ENCODE measurements at regions not wholly inside any gene's neighbourhood (a gene's known extent, or its start where the extent isn't known, plus 50 kb on each side); places are given as distances from the start of the nearest gene placed in this dataset.

- BruUV-seq (replicated peaks) = no TSS peak
- Histone ChIP-seq H3K27me3 (ENCODE audit: control insufficient read depth in 1 of 2, insufficient read depth in 2 of 2, low read length in 2 of 2) (no peaks in the 10 kb centered on the region), H3K4me1 (ENCODE audit: insufficient read depth, low read length) (no peaks in the 10 kb centered on the region), H3K79me2 (ENCODE audit: insufficient read depth, low read length) (no peaks in the 10 kb centered on the region), H3K36me3 (replicated peaks in 1 of 2; ENCODE audit: control insufficient read depth in 1 of 2, insufficient read depth in 2 of 2, low read length in 2 of 2) (no peaks in the 10 kb centered on the region), H3K27ac (ENCODE audit: extremely low read length, insufficient read depth, low read length) (no peak overlapping the region), H2AFZ (ENCODE audit: low read length) (no peak overlapping the region), H4K20me1 (ENCODE audit: insufficient read depth, low read length) (no peaks in the 10 kb centered on the region), H3K9me3 (ENCODE audit: low read length) (no peaks in the 10 kb centered on the region), H3K4me3 (replicated peaks in 1 of 3; ENCODE audit: insufficient read depth in 1 of 3, low read depth in 2 of 3, low read length in 3 of 3) (no peak overlapping the region), H3K4me2 (ENCODE audit: low read depth, low read length) (no peak overlapping the region), H3K9ac (ENCODE audit: insufficient read depth, low read depth, low read length) (no peak overlapping the region)
- FAIRE-seq (peak; percentile 64), ATAC-seq (peak; percentile 84), DNase-seq (ENCODE audit: low spot score) (peak; percentile 15)
- TF ChIP-seq ATF7 (IDR thresholded peaks at IDR 0.05) (no peak), ATF7 (CRISPR knock-in tag; IDR thresholded peaks at IDR 0.05) (no peak), CTCF (CRISPR knock-in tag; IDR thresholded peaks at IDR 0.05) (peak; percentile 46), FOXA1 (IDR thresholded peaks at IDR 0.05) (no peak), FOXA1 (CRISPR knock-in tag; IDR thresholded peaks at IDR 0.05) (peak; percentile 32; the same call in 1 of the 2 replicates), SRY (CRISPR knock-in tag; IDR thresholded peaks at IDR 0.05) (no peak), HNF4A (CRISPR knock-in tag; IDR thresholded peaks at IDR 0.05) (0 out of 2 replicates have a peak, but pooled peaks have one; percentile 18), FOXA3 (CRISPR knock-in tag; IDR thresholded peaks at IDR 0.05) (0 out of 2 replicates have a peak, but pooled peaks have one; percentile 11), STAG1 (CRISPR knock-in tag; IDR thresholded peaks at IDR 0.05) (peak; percentile 49), SIX1 (CRISPR knock-in tag; IDR thresholded peaks at IDR 0.05; ENCODE audit: borderline replicate concordance) (no peak), ZSCAN21 (CRISPR knock-in tag; IDR thresholded peaks at IDR 0.05; ENCODE audit: borderline replicate concordance) (peak; percentile 88), ATF5 (CRISPR knock-in tag; IDR thresholded peaks at IDR 0.05; ENCODE audit: low read depth) (no peak), TCF7 (IDR thresholded peaks at IDR 0.05; ENCODE audit: low read depth) (no peak), CBFB (CRISPR knock-in tag; IDR thresholded peaks at IDR 0.05) (no peak)
- WGBS (ENCODE audit: low lambda C conversion rate) = 39% methylated on average over 4 of the region's 4 CpGs
- intact Hi-C loops (cut with micrococcal nuclease; ENCODE audit: unreplicated experiment) (no loop called here), in situ Hi-C loops (cut with HindIII; ENCODE audit: extremely low pct_ligation_motif_present, low pct_unique_long_range_greater_than_20kb) (no loop called here)
- CTCF ChIA-PET (ENCODE audit: low intra/inter-chr PET ratio, low total read pairs) = interaction anchor here (0.9 kb wide), 1 partner anchor 80 kb away, joined by 3 read pairs; no protein-coding TSS in a partner anchor
- POLR2A ChIA-PET = no interaction called here
Observed at GRCh38 chr1:166354406-166354805, 187.6 kb upstream of the FAM78B start.

All from HepG2 (cell line).